NCI-H526 (cell line): ENCODE measurements at regions not wholly inside any gene's neighbourhood (a gene's known extent, or its start where the extent isn't known, plus 50 kb on each side); places are given as distances from the start of the nearest gene placed in this dataset.

Experiments
- DNase-seq, 2 experiments: peaks; one replicate each; lab custom pipeline; 2025; lab: John Stamatoyannopoulos, UW

GRCh38 chr5:68161156-68161555 lies 54.4 kb upstream of the PIK3R1 start:
- DNase-seq, result no peak

GRCh38 chr5:68159224-68159951 lies 56.2 kb upstream of the PIK3R1 start:
- DNase-seq, result no peak

GRCh38 chr5:68155940-68156339 lies 59.6 kb upstream of the PIK3R1 start:
- no peak for DNase-seq

DNA sequence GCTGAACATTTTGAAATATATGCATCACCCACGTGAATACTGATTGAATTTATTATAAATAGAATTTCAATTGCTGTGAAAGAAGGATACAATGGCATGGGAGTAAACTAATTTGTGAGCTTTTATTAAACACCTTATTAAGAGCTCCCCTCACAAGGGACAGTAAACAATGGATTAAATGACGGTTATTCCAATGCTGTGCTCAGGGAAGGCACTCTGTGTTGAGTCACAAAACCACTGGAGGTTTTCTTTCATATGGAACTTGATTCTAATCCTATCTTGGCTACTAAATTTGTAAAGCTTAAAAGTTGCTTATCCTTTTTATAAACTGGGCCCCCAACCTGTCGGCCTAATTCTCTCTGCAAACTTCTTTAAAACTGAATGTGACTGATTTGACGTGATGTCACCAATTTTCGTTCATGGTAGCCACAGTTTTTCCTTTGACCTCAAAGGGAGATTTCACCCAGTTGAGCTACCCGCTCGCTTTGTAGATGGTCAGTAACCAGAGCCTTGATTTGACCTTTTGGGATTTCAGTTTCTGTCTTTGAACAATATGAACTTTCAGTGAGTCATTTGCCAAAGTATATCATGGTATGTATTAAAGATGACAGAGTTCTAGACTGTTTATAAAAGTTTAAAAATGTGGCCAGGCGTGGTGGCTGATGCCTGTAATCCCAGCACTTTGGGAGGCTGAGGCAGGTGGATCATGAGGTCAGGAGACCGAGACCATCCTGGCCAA lies 61.3 kb upstream of the PIK3R1 start:
- DNase-seq, result no peak

- DNase-seq, result no peak
Measured at GRCh38 chr5:68151812-68152211, 63.7 kb upstream of the PIK3R1 start.

GRCh38 chr5:68149189-68149588 lies 66.4 kb upstream of the PIK3R1 start:
- DNase-seq, result no peak

DNA sequence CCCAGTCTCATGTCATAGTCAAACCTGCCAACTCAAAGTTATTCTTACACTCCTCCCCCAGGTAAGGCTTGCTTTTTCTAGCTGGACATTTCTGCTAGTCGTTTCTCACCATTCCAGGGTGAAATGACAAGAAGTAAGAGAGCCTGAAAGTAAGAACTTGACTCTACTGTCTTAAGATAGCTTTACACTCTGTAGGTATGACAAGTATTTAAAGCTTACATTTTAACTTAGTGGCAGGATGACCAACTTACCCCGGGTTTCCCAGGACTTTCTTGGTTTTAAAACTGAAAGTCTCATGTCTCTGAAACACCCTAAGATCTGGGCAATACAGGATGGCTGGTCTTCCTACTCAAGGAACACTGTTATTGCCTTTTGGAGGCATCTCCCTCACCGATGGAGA lies 67.5 kb upstream of the PIK3R1 start:
- no peak for DNase-seq

DNA sequence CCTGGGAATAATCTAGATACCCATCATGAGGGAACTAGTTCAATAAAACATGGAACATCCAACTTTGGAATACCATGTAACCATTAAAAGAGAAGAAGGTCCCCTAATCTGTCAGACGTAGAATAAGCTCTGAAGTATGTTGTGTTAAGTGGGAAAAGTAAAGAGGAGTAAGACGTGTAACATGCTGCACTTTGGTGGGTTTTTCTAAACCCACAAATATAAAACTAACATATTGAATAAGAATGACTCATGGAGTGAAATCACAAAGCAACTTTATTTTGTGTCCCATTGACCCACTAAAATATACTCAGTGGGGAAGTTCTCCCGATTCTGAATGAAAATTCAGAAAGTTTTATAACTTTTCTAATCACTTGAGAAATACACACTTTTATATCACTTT lies 67.9 kb upstream of the PIK3R1 start:
- no peak for DNase-seq

DNA sequence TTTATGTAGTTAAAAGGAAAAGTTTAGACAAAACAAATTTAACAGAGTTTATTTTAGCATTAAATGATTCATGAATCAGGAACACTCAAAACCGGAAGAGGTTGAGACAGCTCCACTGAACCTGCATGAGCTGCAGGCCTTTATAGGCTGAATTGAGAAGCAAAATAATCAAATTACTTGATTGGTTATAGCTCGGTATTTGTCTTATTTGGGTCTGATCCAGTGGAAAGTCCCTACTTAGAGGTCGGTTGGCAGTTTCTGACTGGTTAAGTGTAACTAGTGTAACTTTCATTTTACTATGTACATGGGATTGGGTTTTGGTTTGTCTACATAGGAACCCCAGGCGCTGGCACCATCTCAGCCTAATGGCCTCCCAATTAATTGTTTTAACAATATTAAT lies 74.1 kb upstream of the PIK3R1 start:
- DNase-seq, result no peak

DNA sequence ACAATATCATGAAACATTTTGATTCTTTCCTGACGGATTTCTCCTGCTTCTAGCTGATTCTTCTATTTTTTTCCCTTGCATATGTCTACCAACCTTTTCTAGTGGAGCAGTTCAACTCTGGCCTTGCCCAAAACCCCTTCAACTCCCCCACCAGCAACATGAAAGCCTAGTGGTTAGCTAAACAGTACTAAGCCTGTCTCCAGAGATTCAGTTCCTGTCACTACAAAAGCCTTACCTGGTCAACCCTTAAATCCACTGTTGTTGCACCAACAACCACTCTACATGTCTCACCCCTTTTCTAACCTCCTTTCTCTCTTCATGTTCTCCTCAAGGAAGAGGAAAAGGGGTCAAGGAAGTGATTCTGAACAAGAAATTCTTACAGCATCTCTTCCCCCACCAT lies 74.8 kb upstream of the PIK3R1 start:
- DNase-seq, result no peak

GRCh38 chr5:68139611-68140441 lies 75.7 kb upstream of the PIK3R1 start:
- no peak for DNase-seq

DNA sequence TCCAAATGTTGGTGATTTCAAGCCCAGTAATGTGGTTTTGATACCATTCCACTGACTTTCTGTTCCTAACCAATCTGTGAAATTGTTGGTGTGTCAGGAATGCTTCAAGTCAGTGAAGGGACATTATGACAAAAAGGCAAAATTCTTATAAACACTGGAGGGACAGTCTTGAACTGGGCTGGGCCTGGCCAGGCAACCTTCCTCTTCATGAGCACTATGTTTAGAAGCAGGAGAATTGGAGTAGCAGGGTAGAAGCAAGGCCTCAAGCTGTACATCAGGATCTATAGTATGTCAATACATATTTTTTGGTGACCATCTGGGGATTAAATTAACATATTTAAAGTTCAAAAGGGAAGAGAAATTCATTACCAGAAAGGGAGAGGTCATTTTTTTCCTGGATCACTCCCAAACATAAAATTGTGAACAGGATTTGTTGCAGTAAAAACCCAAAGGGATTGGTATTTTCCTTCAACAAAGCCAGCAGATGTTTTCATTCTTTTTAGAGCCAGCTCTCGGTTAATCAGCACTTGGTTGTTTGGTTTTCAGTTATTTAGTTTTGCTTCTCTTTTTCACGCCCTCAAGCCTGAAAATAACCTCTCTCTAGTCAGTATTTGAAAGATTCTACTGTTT lies 77.9 kb upstream of the PIK3R1 start:
- DNase-seq, result no peak

DNA sequence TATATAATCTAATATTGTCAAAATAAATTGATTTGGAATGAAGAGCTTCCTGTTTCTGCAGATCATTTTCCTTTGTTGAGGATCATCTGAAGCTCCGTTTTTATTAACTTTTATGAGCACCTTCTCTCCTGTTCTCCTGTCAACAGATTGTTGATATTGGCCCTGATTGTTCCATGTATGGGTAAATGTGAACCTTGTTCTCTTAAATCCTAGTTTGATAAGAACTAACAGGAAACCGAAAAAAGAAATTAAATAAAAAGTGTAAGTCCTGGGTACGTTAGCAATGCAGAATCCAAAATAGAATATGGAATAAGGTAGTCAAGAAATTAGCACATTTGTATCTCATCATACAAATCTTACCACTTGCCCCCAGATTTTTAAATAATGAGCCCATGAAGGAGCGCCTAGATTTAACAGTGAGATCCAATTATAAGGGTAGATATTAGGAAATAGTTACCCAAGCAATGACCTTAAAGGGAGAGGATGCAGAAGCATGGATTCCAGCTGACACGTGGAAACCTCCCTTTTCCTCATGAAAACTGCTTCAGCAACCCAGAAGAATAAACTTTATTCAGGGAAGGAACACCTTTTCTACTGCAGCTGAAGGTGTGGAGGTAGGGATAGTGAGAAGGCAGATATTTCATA lies 80.8 kb upstream of the PIK3R1 start:
- no peak for DNase-seq

DNA sequence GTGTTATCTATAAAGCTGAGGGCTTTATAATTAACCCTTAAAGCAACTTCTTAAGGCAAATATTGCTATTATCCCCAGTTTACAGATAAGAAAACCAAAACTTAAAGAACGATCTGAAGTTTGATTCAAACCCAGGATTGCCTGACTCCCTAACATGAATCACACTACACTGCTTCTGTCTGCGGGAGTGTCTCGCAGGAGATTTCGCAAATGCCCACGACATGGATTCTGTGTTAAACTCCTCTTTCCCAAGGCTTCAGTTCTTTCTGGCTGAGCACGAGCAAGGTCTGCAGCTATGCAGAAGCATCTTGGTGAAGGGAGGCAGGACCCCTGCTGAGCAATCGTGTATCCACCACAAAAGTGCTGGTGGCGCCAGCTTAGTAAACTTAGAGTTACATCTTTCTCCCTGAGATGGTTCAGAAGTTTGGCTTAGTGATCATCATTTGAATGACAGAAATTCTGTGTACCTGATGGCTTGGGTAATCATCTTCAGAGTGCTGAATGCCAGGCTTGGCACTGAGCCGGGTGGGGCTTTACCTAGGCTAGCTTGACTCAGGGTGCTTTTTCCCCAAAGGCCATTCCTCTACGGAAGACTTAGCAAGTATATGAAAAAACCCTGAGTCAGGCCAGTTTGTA lies 81.4 kb upstream of the PIK3R1 start:
- DNase-seq, result no peak

- no peak for DNase-seq
Measured at GRCh38 chr5:68130253-68130652, 85.3 kb upstream of the PIK3R1 start.

DNA sequence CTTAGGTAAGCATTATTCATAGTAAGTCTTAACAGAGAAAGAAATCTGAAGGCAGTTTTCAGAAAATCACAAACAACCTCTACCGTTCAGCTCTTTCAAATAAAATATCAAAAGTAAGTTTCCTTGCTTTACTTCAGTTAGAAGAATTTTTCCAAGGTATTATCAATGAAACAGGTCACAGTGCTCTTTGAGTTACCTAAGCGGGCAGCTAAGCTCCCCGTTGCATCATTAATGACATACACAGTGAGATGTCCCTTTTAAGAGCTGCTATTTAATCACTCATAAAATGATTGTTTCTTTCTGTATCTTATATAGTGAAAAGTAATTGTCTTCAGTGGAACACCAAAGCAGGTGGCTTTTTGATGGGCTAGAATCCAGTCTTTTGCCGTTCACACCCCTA lies 86.2 kb upstream of the PIK3R1 start:
- DNase-seq, result no peak

GRCh38 chr5:68126886-68127285 lies 88.7 kb upstream of the PIK3R1 start:
- no peak for DNase-seq

GRCh38 chr5:68122439-68123328 lies 92.9 kb upstream of the PIK3R1 start:
- no peak for DNase-seq

- no peak for DNase-seq
Measured at GRCh38 chr5:68116868-68117411, 98.6 kb upstream of the PIK3R1 start.

DNA sequence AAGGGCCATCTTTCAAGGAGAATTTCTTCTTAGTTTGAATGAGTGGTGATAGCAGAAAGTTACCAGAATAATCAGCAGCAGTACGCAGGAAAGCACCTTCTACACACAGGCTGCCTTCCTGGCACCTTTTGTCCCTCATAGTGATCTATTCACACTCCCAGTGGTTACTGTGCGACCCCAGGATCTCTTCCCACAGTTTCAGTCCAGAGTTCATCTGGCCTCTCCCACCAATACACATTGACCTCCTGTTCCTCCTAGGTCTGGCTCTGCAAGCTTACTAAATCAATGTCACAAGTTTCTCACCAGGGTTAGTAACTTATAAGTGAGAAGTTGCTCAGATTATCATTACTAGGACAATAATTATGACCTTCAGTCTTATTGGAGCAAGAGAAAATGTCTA lies 99.1 kb upstream of the PIK3R1 start:
- no peak for DNase-seq
